Ovary (tissue), 7 donors: ENCODE measurements at regions not wholly inside any gene's neighbourhood (a gene's known extent, or its start where the extent isn't known, plus 50 kb on each side); places are given as distances from the start of the nearest gene placed in this dataset.

Source experiments
- DNase-seq, 5 donors: peaks; one replicate each; pipeline ENCODE4 v3.0.0-alpha.2; 2019 to 2020
- H3K27ac ChIP-seq, 2 donors: fragments of 200-600 bp; one replicate each; pipeline versions ENCODE4 v1.5.1 to v1.8.0; 2019 to 2022
- H3K27me3 ChIP-seq: fragments of 200-600 bp; one replicate; pipeline ENCODE4 v1.8.0; 2022
- H3K36me3 ChIP-seq: fragments of 200-600 bp; sonication (generic); one replicate; pipeline ENCODE4 v1.5.1; 2019
- H3K4me1 ChIP-seq: one replicate; pipeline ENCODE4 v1.8.1; 2013; ENCODE audit warnings: mild to moderate bottlenecking, moderate library complexity; ENCODE audit not compliant: insufficient read depth
- H3K4me3 ChIP-seq: fragments of 200-600 bp; sonication (generic); one replicate; pipeline ENCODE4 v1.5.1; 2017
- H3K9me3 ChIP-seq, 2 donors: fragments of 200-600 bp in 1 of 2; sonication (generic) in 1 of 2; one replicate each; pipeline versions ENCODE4 v1.5.1 to v1.8.1; 2013 to 2019; ENCODE audit warnings: mild to moderate bottlenecking in 1 of 2, moderate library complexity in 1 of 2
- CTCF ChIP-seq, 3 donors: fragments of 450-650 bp in 2 of 3; fragments of 200-600 bp in 1 of 3; IDR thresholded peaks; one replicate each; pipeline versions ENCODE4 v1.5.1 to v1.8.0; 2016 to 2022; ENCODE audit warnings: antibody characterized with exemption in 3 of 3, mild to moderate bottlenecking in 1 of 3
- EP300 ChIP-seq: sonication (generic); formaldehyde crosslinking; IDR thresholded peaks from one replicate; pipeline ENCODE4 v1.6.1; 2017; ENCODE audit warnings: antibody characterized with exemption
- POLR2A ChIP-seq: fragments of 450-650 bp; IDR thresholded peaks from one replicate; pipeline ENCODE4 v1.6.1; 2017; ENCODE audit warnings: antibody characterized with exemption, mild to moderate bottlenecking, moderate library complexity
- WGBS, 3 donors: extraction: QIAGEN DNeasy Blood & Tissue Kit in 1 of 3; methylation state at CpG; one replicate each; pipeline versions ENCODE4 v1.1.5 to v1.1.7; 2013 to 2017; 5-methylcytosine and 5-hydroxymethylcytosine counted together
- intact Hi-C, 4 donors: fragments of 100-400 bp; cut with DNase I; formaldehyde crosslinking; loops; one replicate each; pipeline versions ENCODE4 v1.11.0 to v1.15.1; 2022 to 2023
- donor health status: DM: no; HTN: no; CAD: no; lungs with moderate emphysema.
- donor health status: DM: no; HTN: no; CAD: no.
- donor health status: Bipolar disorder and iron deficiency.
- donor health status: DM: no; HTN: no; CAD: no.
- donor health status: DM: yes; HTN: yes; CAD: no.

- Histone ChIP-seq H3K27ac (no peak overlapping the region), H3K4me1 (no peaks in the 10 kb centered on the region), H3K36me3 (no peaks in the 10 kb centered on the region), H3K9me3 (no peaks in the 10 kb centered on the region), H3K4me3 (no peak overlapping the region), H3K27me3 (no peaks in the 10 kb centered on the region)
- no peak for TF ChIP-seq POLR2A
- no peak for TF ChIP-seq EP300
- no peak for TF ChIP-seq CTCF (IDR thresholded peaks at IDR 0.05)
- intact Hi-C loops, result no loop called here
- DNase-seq, result no peak
These were observed 204.5 kb downstream of the ZNF674 start for GRCh38 chrX:46340696-46341095.

- H3K9me3 ChIP-seq, result no peaks in the 10 kb centered on the region
- no peak overlapping the region for H3K4me3 ChIP-seq
- TF ChIP-seq POLR2A (no peak), EP300 (no peak), CTCF (IDR thresholded peaks at IDR 0.05) (no peak)
- DNase-seq, result no peak
- no peaks in the 10 kb centered on the region for H3K27me3 ChIP-seq
- no peaks in the 10 kb centered on the region for H3K4me1 ChIP-seq
- no peak overlapping the region for H3K27ac ChIP-seq
- intact Hi-C loops, result no loop called here
- H3K36me3 ChIP-seq, result no peaks in the 10 kb centered on the region
- 69 to 75% (median 71%) methylated on average over 5 of the region's 5 CpGs for WGBS, 3 donors
These were observed 211.7 kb downstream of the ZNF674 start for GRCh38 chrX:46333550-46333949.

GRCh38 chrX:46330981-46331380 lies 214.2 kb downstream of the ZNF674 start:
- no peaks in the 10 kb centered on the region for H3K27me3 ChIP-seq
- no peak for DNase-seq
- no peak overlapping the region for H3K27ac ChIP-seq
- no peaks in the 10 kb centered on the region for H3K9me3 ChIP-seq
- no peak for TF ChIP-seq CTCF (IDR thresholded peaks at IDR 0.05)
- TF ChIP-seq POLR2A, result no peak
- TF ChIP-seq EP300, result no peak
- peaks cover 2% of the 10 kb centered on the region for H3K4me1 ChIP-seq
- H3K36me3 ChIP-seq, result no peaks in the 10 kb centered on the region
- H3K4me3 ChIP-seq, result no peak overlapping the region
- intact Hi-C loops, result no loop called here

- no peaks in the 10 kb centered on the region for H3K9me3 ChIP-seq
- intact Hi-C loops, result no loop called here
- no peak for DNase-seq
- H3K4me1 ChIP-seq, result peaks cover 2% of the 10 kb centered on the region
- H3K36me3 ChIP-seq, result no peaks in the 10 kb centered on the region
- H3K4me3 ChIP-seq, result no peak overlapping the region
- TF ChIP-seq POLR2A (no peak), CTCF (IDR thresholded peaks at IDR 0.05) (no peak), EP300 (no peak)
- H3K27me3 ChIP-seq, result no peaks in the 10 kb centered on the region
- 61 to 75% (median 74%) methylated on average over 2 of the region's 2 CpGs for WGBS, 3 donors
- no peak overlapping the region for H3K27ac ChIP-seq
These were observed 214.7 kb downstream of the ZNF674 start for GRCh38 chrX:46330513-46330912.

- no peak for DNase-seq
- no peaks in the 10 kb centered on the region for H3K27me3 ChIP-seq
- no peaks in the 10 kb centered on the region for H3K36me3 ChIP-seq
- intact Hi-C loops, result no loop called here
- no peak overlapping the region for H3K27ac ChIP-seq
- peaks cover 2% of the 10 kb centered on the region for H3K4me1 ChIP-seq
- no peaks in the 10 kb centered on the region for H3K9me3 ChIP-seq
- no peak overlapping the region for H3K4me3 ChIP-seq
- WGBS, 3 donors, result 27 to 69% (median 64%) methylated on average over 1 of the region's 1 CpG
- TF ChIP-seq POLR2A (no peak), CTCF (IDR thresholded peaks at IDR 0.05) (no peak), EP300 (no peak)
These were observed 217.1 kb downstream of the ZNF674 start for GRCh38 chrX:46328133-46328532.
